ENCODE measurements at regions not wholly inside any gene's neighbourhood (a gene's known extent, or its start where the extent isn't known, plus 50 kb on each side); places are given as distances from the start of the nearest gene placed in this dataset.
A peak's percentile ranks its signal among the peaks of the same experiment; 100 is the strongest.

GRCh38 chr1:232211149-232211548, 418.8 kb downstream of the SIPA1L2 start:
- Histone ChIP-seq H3K4me3 (no peak overlapping the region), H3K36me3 (no peaks in the 10 kb centered on the region), H3K4me1 (peaks cover 0 to 10% (median 3%) of the 10 kb centered on the region in 4 donors), H3K9me3 (no peaks in the 10 kb centered on the region), H3K27me3 (no peaks in the 10 kb centered on the region), H3K27ac (replicated peaks in 1 of 4) (no peak overlapping the region)
- TF ChIP-seq EP300 (IDR thresholded peaks at IDR 0.05) (no peak), CTCF (IDR thresholded peaks at IDR 0.05) (peak in 1 of 3 experiments; percentile 19)
- intact Hi-C loops (cut with DNase I), result no loop called here
- DNase-seq (ENCODE audit: extremely low spot score), result no peak
- WGBS, result 100% methylated on average over 2 of the region's 2 CpGs

GRCh38 chr1:232209357-232209756, 420.6 kb downstream of the SIPA1L2 start:
- H3K27ac ChIP-seq (replicated peaks in 1 of 4), result no peak overlapping the region
- no peaks in the 10 kb centered on the region for H3K9me3 ChIP-seq
- H3K4me1 ChIP-seq, result peaks cover 0 to 10% (median 3%) of the 10 kb centered on the region in 4 donors
- no peak overlapping the region for H3K4me3 ChIP-seq
- no peaks in the 10 kb centered on the region for H3K36me3 ChIP-seq
- no peaks in the 10 kb centered on the region for H3K27me3 ChIP-seq
- DNase-seq (ENCODE audit: extremely low spot score), result peak; percentile 42
- intact Hi-C loops (cut with DNase I), result no loop called here
- 55% methylated on average over 4 of the region's 4 CpGs for WGBS
- TF ChIP-seq EP300 (IDR thresholded peaks at IDR 0.05) (no peak), POLR2A (IDR thresholded peaks at IDR 0.05; ENCODE audit: low read depth) (no peak), CTCF (IDR thresholded peaks at IDR 0.05) (no peak), POLR2AphosphoS5 (IDR thresholded peaks at IDR 0.05) (no peak)

- Histone ChIP-seq H3K4me3 (no peak overlapping the region), H3K4me1 (peaks cover 0 to 5% (median under 1%) of the 10 kb centered on the region in 4 donors), H3K9me3 (peaks cover 0 to 9% (median 6%) of the 10 kb centered on the region in 4 donors), H3K36me3 (no peaks in the 10 kb centered on the region), H3K27me3 (no peaks in the 10 kb centered on the region), H3K27ac (replicated peaks in 1 of 4) (no peak overlapping the region)
- DNase-seq (ENCODE audit: extremely low spot score), result no peak
- TF ChIP-seq EP300 (IDR thresholded peaks at IDR 0.05), result no peak
- no peak for TF ChIP-seq CTCF (IDR thresholded peaks at IDR 0.05)
- TF ChIP-seq POLR2AphosphoS5 (IDR thresholded peaks at IDR 0.05), result no peak
- TF ChIP-seq POLR2A (IDR thresholded peaks at IDR 0.05; ENCODE audit: low read depth), result no peak
- intact Hi-C loops (cut with DNase I), result no loop called here
- 95% methylated on average over 8 of the region's 8 CpGs for WGBS
Observed at GRCh38 chr1:232207073-232207866, 422.7 kb downstream of the SIPA1L2 start.

GRCh38 chr1:232204269-232204668, 425.7 kb downstream of the SIPA1L2 start:
- no peak overlapping the region for H3K4me3 ChIP-seq
- TF ChIP-seq CTCF (IDR thresholded peaks at IDR 0.05) (no peak), EP300 (IDR thresholded peaks at IDR 0.05) (no peak), POLR2AphosphoS5 (IDR thresholded peaks at IDR 0.05) (no peak), POLR2A (IDR thresholded peaks at IDR 0.05; ENCODE audit: low read depth) (no peak)
- intact Hi-C loops (cut with DNase I), result no loop called here
- peaks cover 0 to 26% (median 23%) of the 10 kb centered on the region in 4 donors for H3K9me3 ChIP-seq
- DNase-seq (ENCODE audit: extremely low spot score), result no peak
- no peaks in the 10 kb centered on the region for H3K36me3 ChIP-seq
- no peaks in the 10 kb centered on the region for H3K27me3 ChIP-seq
- no peaks in the 10 kb centered on the region for H3K4me1 ChIP-seq
- no peak overlapping the region for H3K27ac ChIP-seq (replicated peaks in 1 of 4)

- Histone ChIP-seq H3K4me3 (no peak overlapping the region), H3K4me1 (no peaks in the 10 kb centered on the region), H3K27ac (replicated peaks in 1 of 4) (no peak overlapping the region), H3K27me3 (no peaks in the 10 kb centered on the region), H3K36me3 (no peaks in the 10 kb centered on the region), H3K9me3 (peaks cover 0 to 26% (median 23%) of the 10 kb centered on the region in 4 donors)
- WGBS, result 90% methylated on average over 7 of the region's 7 CpGs
- DNase-seq (ENCODE audit: extremely low spot score), result no peak
- intact Hi-C loops (cut with DNase I), result no loop called here
- TF ChIP-seq CTCF (IDR thresholded peaks at IDR 0.05) (no peak), POLR2AphosphoS5 (IDR thresholded peaks at IDR 0.05) (no peak), POLR2A (IDR thresholded peaks at IDR 0.05; ENCODE audit: low read depth) (no peak), EP300 (IDR thresholded peaks at IDR 0.05) (no peak)
Observed at GRCh38 chr1:232201024-232201423, 428.9 kb downstream of the SIPA1L2 start.

Data from esophagus muscularis mucosa (tissue), 4 donors.